HG02798 (cell line): ENCODE measurements at regions not wholly inside any gene's neighbourhood (a gene's known extent, or its start where the extent isn't known, plus 50 kb on each side); places are given as distances from the start of the nearest gene placed in this dataset.

Experiments used
- ATAC-seq: cut with Tn5 transposase; IDR thresholded peaks from one replicate; pipeline ENCODE4 v1.9.1; 2021; ENCODE audit warnings: mild to moderate bottlenecking; ENCODE audit not compliant: unreplicated experiment, poor library complexity

- ATAC-seq = no peak
Observed at GRCh38 chr19:31223740-31224534, 125.3 kb downstream of the TSHZ3 start.

GRCh38 chr19:31220540-31220939 lies 128.7 kb downstream of the TSHZ3 start:
- ATAC-seq = no peak

- no peak for ATAC-seq
Observed at GRCh38 chr19:31214997-31215396, 134.2 kb downstream of the TSHZ3 start.

GRCh38 chr19:31214086-31214485 lies 135.2 kb downstream of the TSHZ3 start:
- no peak for ATAC-seq

GRCh38 chr19:31211088-31211487 lies 138.1 kb downstream of the TSHZ3 start:
- no peak for ATAC-seq

- no peak for ATAC-seq
Observed at GRCh38 chr19:31205887-31206518, 143.2 kb downstream of the TSHZ3 start.

GRCh38 chr19:31204115-31204514 lies 145.1 kb downstream of the TSHZ3 start:
- no peak for ATAC-seq

- ATAC-seq = no peak
Observed at GRCh38 chr19:31185261-31185660, 164.0 kb downstream of the TSHZ3 start.

- ATAC-seq = no peak
Observed at GRCh38 chr19:31181535-31181934, 167.7 kb downstream of the TSHZ3 start.

- no peak for ATAC-seq
Observed at GRCh38 chr19:31180907-31181306, 168.3 kb downstream of the TSHZ3 start.

GRCh38 chr19:31179471-31179852 lies 169.8 kb downstream of the TSHZ3 start:
- no peak for ATAC-seq

- no peak for ATAC-seq
Observed at GRCh38 chr19:31178833-31179470, 170.3 kb downstream of the TSHZ3 start.

GRCh38 chr19:31177246-31177645 lies 172.0 kb downstream of the TSHZ3 start:
- no peak for ATAC-seq

GRCh38 chr19:31175564-31176348 lies 173.5 kb downstream of the TSHZ3 start:
- no peak for ATAC-seq

- no peak for ATAC-seq
Observed at GRCh38 chr19:31174948-31175347, 174.3 kb downstream of the TSHZ3 start.

GRCh38 chr19:31173991-31174390 lies 175.2 kb downstream of the TSHZ3 start:
- ATAC-seq = no peak

GRCh38 chr19:31171936-31172335 lies 177.3 kb downstream of the TSHZ3 start:
- no peak for ATAC-seq

- no peak for ATAC-seq
Observed at GRCh38 chr19:31170046-31170445, 179.2 kb downstream of the TSHZ3 start.

GRCh38 chr19:31168106-31168625 lies 181.1 kb downstream of the TSHZ3 start:
- no peak for ATAC-seq

- no peak for ATAC-seq
Observed at GRCh38 chr19:31167690-31168089, 181.5 kb downstream of the TSHZ3 start.
